ENCODE measurements at regions not wholly inside any gene's neighbourhood (a gene's known extent, or its start where the extent isn't known, plus 50 kb on each side); places are given as distances from the start of the nearest gene placed in this dataset.

GRCh38 chr17:51402899-51403298, 142.6 kb downstream of the UTP18 start:
- TF ChIP-seq, protein P1, sequence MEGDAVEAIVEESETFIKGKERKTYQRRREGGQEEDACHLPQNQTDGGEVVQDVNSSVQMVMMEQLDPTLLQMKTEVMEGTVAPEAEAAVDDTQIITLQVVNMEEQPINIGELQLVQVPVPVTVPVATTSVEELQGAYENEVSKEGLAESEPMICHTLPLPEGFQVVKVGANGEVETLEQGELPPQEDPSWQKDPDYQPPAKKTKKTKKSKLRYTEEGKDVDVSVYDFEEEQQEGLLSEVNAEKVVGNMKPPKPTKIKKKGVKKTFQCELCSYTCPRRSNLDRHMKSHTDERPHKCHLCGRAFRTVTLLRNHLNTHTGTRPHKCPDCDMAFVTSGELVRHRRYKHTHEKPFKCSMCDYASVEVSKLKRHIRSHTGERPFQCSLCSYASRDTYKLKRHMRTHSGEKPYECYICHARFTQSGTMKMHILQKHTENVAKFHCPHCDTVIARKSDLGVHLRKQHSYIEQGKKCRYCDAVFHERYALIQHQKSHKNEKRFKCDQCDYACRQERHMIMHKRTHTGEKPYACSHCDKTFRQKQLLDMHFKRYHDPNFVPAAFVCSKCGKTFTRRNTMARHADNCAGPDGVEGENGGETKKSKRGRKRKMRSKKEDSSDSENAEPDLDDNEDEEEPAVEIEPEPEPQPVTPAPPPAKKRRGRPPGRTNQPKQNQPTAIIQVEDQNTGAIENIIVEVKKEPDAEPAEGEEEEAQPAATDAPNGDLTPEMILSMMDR (IDR thresholded peaks at IDR 0.05 in 8 of 11, conservative IDR thresholded peaks at IDR 0.05 in 3 of 11) = no peak
- TF ChIP-seq POLR2AphosphoS5 (IDR thresholded peaks at IDR 0.05) (no peak), POLR2A (IDR thresholded peaks at IDR 0.05) (no peak)

Data from spleen (tissue), 7 donors.